ENCODE measurements at regions not wholly inside any gene's neighbourhood (a gene's known extent, or its start where the extent isn't known, plus 50 kb on each side); places are given as distances from the start of the nearest gene placed in this dataset.

DNA sequence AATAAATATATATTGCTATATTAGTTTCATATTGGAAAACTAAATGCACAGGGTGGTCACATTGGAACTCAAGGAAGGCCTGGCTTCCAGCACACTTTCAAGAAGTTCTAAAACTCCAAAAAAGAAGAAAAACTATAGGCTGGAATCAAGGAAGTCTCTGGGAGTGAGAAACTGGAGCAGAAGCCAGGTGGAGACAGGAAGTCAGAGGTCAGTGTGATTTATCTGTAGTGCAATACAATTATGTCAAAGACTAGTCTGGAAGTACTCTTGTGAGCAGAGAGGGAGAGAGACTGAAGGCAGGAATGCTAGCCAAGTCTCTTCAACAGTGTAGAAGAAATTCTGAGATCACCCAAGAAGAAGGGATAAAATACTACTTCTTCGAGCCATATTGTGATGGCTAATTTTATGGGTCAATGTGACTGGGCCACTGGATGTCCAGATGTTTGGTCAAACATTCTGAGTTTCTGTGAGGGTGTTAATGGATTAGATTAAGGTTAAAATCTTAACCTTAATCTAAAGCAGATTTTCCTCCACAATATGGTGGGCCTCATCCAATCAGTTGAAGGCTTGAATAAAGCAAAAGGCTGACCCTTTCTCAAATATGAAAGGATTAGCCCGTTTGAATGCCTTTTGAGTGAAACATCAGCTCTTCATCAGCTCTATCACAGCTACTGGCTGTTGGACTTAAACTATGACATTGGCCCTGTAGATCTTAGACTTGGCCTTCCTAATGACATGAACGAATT lies 208.0 kb downstream of the TDRD15 start:
- Histone ChIP-seq H3K9ac (ENCODE audit: low read length) (no peak overlapping the region), H3K9me2 (replicated peaks; ENCODE audit: insufficient read depth, low read length) (no peaks in the 10 kb centered on the region), H3K27me3 (ENCODE audit: low read length) (no peaks in the 10 kb centered on the region), H3K79me2 (ENCODE audit: insufficient read depth, low read length) (no peaks in the 10 kb centered on the region), H3K4me3 (ENCODE audit: insufficient read depth, low read length, poor library complexity, severe bottlenecking) (no peak overlapping the region), H3K27ac (ENCODE audit: low read depth, low read length) (no peak overlapping the region), H3K4me2 (ENCODE audit: low read depth, low read length, poor library complexity, severe bottlenecking) (no peak overlapping the region), H3F3A (ENCODE audit: insufficient read depth) (no peaks in the 10 kb centered on the region), H2AFZ (ENCODE audit: low read depth, low read length, severe bottlenecking) (no peak overlapping the region), H3K9me3 (ENCODE audit: insufficient read depth, low read length) (no peaks in the 10 kb centered on the region), H4K20me1 (ENCODE audit: low read depth, low read length) (no peaks in the 10 kb centered on the region), H3K36me3 (ENCODE audit: low read length) (no peaks in the 10 kb centered on the region)
- no peak for TF ChIP-seq EZH2phosphoT487 (conservative IDR thresholded peaks at IDR 0.05; ENCODE audit: low read length)
- TF ChIP-seq, protein P1, sequence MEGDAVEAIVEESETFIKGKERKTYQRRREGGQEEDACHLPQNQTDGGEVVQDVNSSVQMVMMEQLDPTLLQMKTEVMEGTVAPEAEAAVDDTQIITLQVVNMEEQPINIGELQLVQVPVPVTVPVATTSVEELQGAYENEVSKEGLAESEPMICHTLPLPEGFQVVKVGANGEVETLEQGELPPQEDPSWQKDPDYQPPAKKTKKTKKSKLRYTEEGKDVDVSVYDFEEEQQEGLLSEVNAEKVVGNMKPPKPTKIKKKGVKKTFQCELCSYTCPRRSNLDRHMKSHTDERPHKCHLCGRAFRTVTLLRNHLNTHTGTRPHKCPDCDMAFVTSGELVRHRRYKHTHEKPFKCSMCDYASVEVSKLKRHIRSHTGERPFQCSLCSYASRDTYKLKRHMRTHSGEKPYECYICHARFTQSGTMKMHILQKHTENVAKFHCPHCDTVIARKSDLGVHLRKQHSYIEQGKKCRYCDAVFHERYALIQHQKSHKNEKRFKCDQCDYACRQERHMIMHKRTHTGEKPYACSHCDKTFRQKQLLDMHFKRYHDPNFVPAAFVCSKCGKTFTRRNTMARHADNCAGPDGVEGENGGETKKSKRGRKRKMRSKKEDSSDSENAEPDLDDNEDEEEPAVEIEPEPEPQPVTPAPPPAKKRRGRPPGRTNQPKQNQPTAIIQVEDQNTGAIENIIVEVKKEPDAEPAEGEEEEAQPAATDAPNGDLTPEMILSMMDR (IDR thresholded peaks at IDR 0.05; ENCODE audit: insufficient read depth, low read length, poor library complexity, severe bottlenecking), result no peak

- TF ChIP-seq, protein P1 (IDR thresholded peaks at IDR 0.05; ENCODE audit: insufficient read depth, low read length, poor library complexity, severe bottlenecking), result no peak
- TF ChIP-seq EZH2phosphoT487 (conservative IDR thresholded peaks at IDR 0.05; ENCODE audit: low read length), result no peak
These were observed 209.3 kb downstream of the TDRD15 start for GRCh38 chr2:21332993-21333625.

DNA sequence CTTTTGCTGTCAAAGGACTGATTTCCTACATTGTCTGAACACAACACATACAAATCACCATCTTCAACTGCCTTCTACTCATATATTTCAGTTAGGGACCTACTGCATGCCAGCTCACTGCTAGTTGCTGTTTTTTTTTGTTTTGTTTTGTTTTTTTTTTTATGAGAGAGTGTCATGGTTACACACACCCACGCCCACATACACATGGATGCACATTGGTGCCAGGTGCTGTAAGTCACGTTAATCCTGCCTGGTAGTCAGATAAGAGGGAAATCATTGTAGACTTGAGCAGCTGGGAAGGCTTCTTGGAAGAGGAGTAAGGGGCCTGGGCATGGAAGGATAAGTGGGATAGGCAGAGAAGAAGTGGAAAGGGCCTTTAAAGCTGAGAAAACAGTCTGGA lies 209.9 kb downstream of the TDRD15 start:
- Histone ChIP-seq H3K9ac (ENCODE audit: low read length) (no peak overlapping the region), H3K36me3 (ENCODE audit: low read length) (no peaks in the 10 kb centered on the region), H3K4me2 (ENCODE audit: low read depth, low read length, poor library complexity, severe bottlenecking) (no peak overlapping the region), H3K27ac (ENCODE audit: low read depth, low read length) (no peak overlapping the region), H3K27me3 (ENCODE audit: low read length) (no peaks in the 10 kb centered on the region), H4K20me1 (ENCODE audit: low read depth, low read length) (no peaks in the 10 kb centered on the region), H2AFZ (ENCODE audit: low read depth, low read length, severe bottlenecking) (no peak overlapping the region), H3K79me2 (ENCODE audit: insufficient read depth, low read length) (no peaks in the 10 kb centered on the region), H3K9me3 (ENCODE audit: insufficient read depth, low read length) (no peaks in the 10 kb centered on the region), H3F3A (ENCODE audit: insufficient read depth) (no peaks in the 10 kb centered on the region), H3K4me3 (ENCODE audit: insufficient read depth, low read length, poor library complexity, severe bottlenecking) (no peak overlapping the region), H3K9me2 (replicated peaks; ENCODE audit: insufficient read depth, low read length) (no peaks in the 10 kb centered on the region)
- TF ChIP-seq, protein P1 (IDR thresholded peaks at IDR 0.05; ENCODE audit: insufficient read depth, low read length, poor library complexity, severe bottlenecking), result no peak
- TF ChIP-seq EZH2phosphoT487 (conservative IDR thresholded peaks at IDR 0.05; ENCODE audit: low read length), result no peak

More at GRCh38 chr2:21332993-21333625, 209.3 kb downstream of the TDRD15 start:
- no peak overlapping the region for H3K27ac ChIP-seq (ENCODE audit: low read depth, low read length)
- H3K9me2 ChIP-seq (replicated peaks; ENCODE audit: insufficient read depth, low read length), result no peaks in the 10 kb centered on the region
- no peaks in the 10 kb centered on the region for H3K9me3 ChIP-seq (ENCODE audit: insufficient read depth, low read length)
- H4K20me1 ChIP-seq (ENCODE audit: low read depth, low read length), result no peaks in the 10 kb centered on the region
- H3K9ac ChIP-seq (ENCODE audit: low read length), result no peak overlapping the region
- H3K27me3 ChIP-seq (ENCODE audit: low read length), result no peaks in the 10 kb centered on the region
- no peaks in the 10 kb centered on the region for H3F3A ChIP-seq (ENCODE audit: insufficient read depth)
- H2AFZ ChIP-seq (ENCODE audit: low read depth, low read length, severe bottlenecking), result no peak overlapping the region
- no peak overlapping the region for H3K4me2 ChIP-seq (ENCODE audit: low read depth, low read length, poor library complexity, severe bottlenecking)
- H3K79me2 ChIP-seq (ENCODE audit: insufficient read depth, low read length), result no peaks in the 10 kb centered on the region
- no peaks in the 10 kb centered on the region for H3K36me3 ChIP-seq (ENCODE audit: low read length)
- no peak overlapping the region for H3K4me3 ChIP-seq (ENCODE audit: insufficient read depth, low read length, poor library complexity, severe bottlenecking)
